Neural crest cell (in vitro differentiated cells): ENCODE measurements at regions not wholly inside any gene's neighbourhood (a gene's known extent, or its start where the extent isn't known, plus 50 kb on each side); places are given as distances from the start of the nearest gene placed in this dataset.

ENCODE experiments used
- DNase-seq: peaks from one replicate; pipeline ENCODE4 v3.0.0; 2021; ENCODE audit warnings: low read depth, mixed read lengths, low spot score
- H3K27ac Mint-ChIP-seq: one replicate; pipeline ENCODE4 v1.8.0; 2021; ENCODE audit warnings: mild to moderate bottlenecking, mixed read lengths; ENCODE audit not compliant: unreplicated experiment
- H3K27me3 Mint-ChIP-seq: 2 replicates; pipeline ENCODE4 v1.8.0; 2021; ENCODE audit warnings: low read depth, mild to moderate bottlenecking, mixed read lengths
- H3K36me3 Mint-ChIP-seq: 2 replicates; pipeline ENCODE4 v1.8.0; 2021; ENCODE audit warnings: low read depth, mild to moderate bottlenecking, mixed read lengths
- H3K4me1 Mint-ChIP-seq: 2 replicates; pipeline ENCODE4 v1.8.0; 2021; ENCODE audit warnings: mixed read lengths
- H3K4me3 Mint-ChIP-seq: one replicate; pipeline ENCODE4 v1.8.0; 2021; ENCODE audit warnings: mild to moderate bottlenecking, mixed read lengths
- H3K9me3 Mint-ChIP-seq: 2 replicates; pipeline ENCODE4 v1.8.0; 2021; ENCODE audit warnings: mixed read lengths
- CTCF ChIP-seq: fragments of 200-600 bp; sonication (generic); conservative IDR thresholded peaks from 2 replicates; pipeline ENCODE4 v1.5.0; 2021; ENCODE audit warnings: antibody characterized with exemption, mild to moderate bottlenecking

- no peak overlapping the region for H3K27ac Mint-ChIP-seq
- TF ChIP-seq CTCF: no peak
- DNase-seq: no peak
- peaks cover 3% of the 10 kb centered on the region for H3K27me3 Mint-ChIP-seq
- no peaks in the 10 kb centered on the region for H3K36me3 Mint-ChIP-seq
- no peaks in the 10 kb centered on the region for H3K4me1 Mint-ChIP-seq
- no peaks in the 10 kb centered on the region for H3K9me3 Mint-ChIP-seq
- H3K4me3 Mint-ChIP-seq: no peak overlapping the region
These were observed 88.1 kb upstream of the THRB start for GRCh38 chr3:24582431-24583403.

- no peak for DNase-seq
- Mint-ChIP-seq H3K27me3 (peaks cover 6% of the 10 kb centered on the region), H3K27ac (peak overlapping the region; percentile 90), H3K4me3 (no peak overlapping the region), H3K4me1 (peaks cover 6% of the 10 kb centered on the region), H3K36me3 (no peaks in the 10 kb centered on the region), H3K9me3 (no peaks in the 10 kb centered on the region)
- no peak for TF ChIP-seq CTCF
These were observed 92.3 kb upstream of the THRB start for GRCh38 chr3:24586920-24587319.

GRCh38 chr3:24588629-24589512 lies 94.2 kb upstream of the THRB start:
- H3K4me3 Mint-ChIP-seq: no peak overlapping the region
- H3K27ac Mint-ChIP-seq: no peak overlapping the region
- no peaks in the 10 kb centered on the region for H3K9me3 Mint-ChIP-seq
- no peak for DNase-seq
- H3K36me3 Mint-ChIP-seq: no peaks in the 10 kb centered on the region
- peaks cover 7% of the 10 kb centered on the region for H3K4me1 Mint-ChIP-seq
- peaks cover 6% of the 10 kb centered on the region for H3K27me3 Mint-ChIP-seq
- TF ChIP-seq CTCF: no peak

GRCh38 chr3:24589513-24589851 lies 94.8 kb upstream of the THRB start:
- peaks cover 6% of the 10 kb centered on the region for H3K27me3 Mint-ChIP-seq
- peaks cover 7% of the 10 kb centered on the region for H3K4me1 Mint-ChIP-seq
- H3K9me3 Mint-ChIP-seq: no peaks in the 10 kb centered on the region
- DNase-seq: no peak
- no peak overlapping the region for H3K4me3 Mint-ChIP-seq
- H3K27ac Mint-ChIP-seq: no peak overlapping the region
- no peak for TF ChIP-seq CTCF
- no peaks in the 10 kb centered on the region for H3K36me3 Mint-ChIP-seq

GRCh38 chr3:24589931-24590880 lies 95.6 kb upstream of the THRB start:
- Mint-ChIP-seq H3K4me1 (peaks cover 7% of the 10 kb centered on the region), H3K36me3 (no peaks in the 10 kb centered on the region), H3K9me3 (no peaks in the 10 kb centered on the region), H3K27ac (no peak overlapping the region), H3K27me3 (peaks cover 6% of the 10 kb centered on the region), H3K4me3 (no peak overlapping the region)
- no peak for TF ChIP-seq CTCF
- DNase-seq: no peak
